Prostate gland (tissue), 2 donors: ENCODE measurements at regions not wholly inside any gene's neighbourhood (a gene's known extent, or its start where the extent isn't known, plus 50 kb on each side); places are given as distances from the start of the nearest gene placed in this dataset.

ENCODE experiments used
- CTCF ChIP-seq, 4 experiments: fragments of 200-600 bp in 2 of 4; fragments of 450-650 bp in 2 of 4; sonication (generic) in 2 of 4; IDR thresholded peaks; 1 replicate in 3 of 4; 2 replicates in 1 of 4; pipeline ENCODE4 v1.5.1; 2016 to 2019; ENCODE audit warnings: antibody characterized with exemption in 4 of 4, mild to moderate bottlenecking in 2 of 4, moderate library complexity in 2 of 4
- POLR2A ChIP-seq: fragments of 450-650 bp; IDR thresholded peaks from one replicate; pipeline ENCODE4 v1.6.1; 2016; ENCODE audit warnings: antibody characterized with exemption, mild to moderate bottlenecking
- POLR2AphosphoS5 ChIP-seq: sonication (generic); formaldehyde crosslinking; IDR thresholded peaks from one replicate; pipeline ENCODE4 v1.6.1; 2017; ENCODE audit warnings: antibody characterized with exemption

GRCh38 chr6:113719545-113719944 lies 137.6 kb upstream of the MARCKS start:
- TF ChIP-seq CTCF (IDR thresholded peaks at IDR 0.05) (no peak), POLR2A (no peak), POLR2AphosphoS5 (no peak)
